ENCODE measurements at regions not wholly inside any gene's neighbourhood (a gene's known extent, or its start where the extent isn't known, plus 50 kb on each side); places are given as distances from the start of the nearest gene placed in this dataset.

DNA sequence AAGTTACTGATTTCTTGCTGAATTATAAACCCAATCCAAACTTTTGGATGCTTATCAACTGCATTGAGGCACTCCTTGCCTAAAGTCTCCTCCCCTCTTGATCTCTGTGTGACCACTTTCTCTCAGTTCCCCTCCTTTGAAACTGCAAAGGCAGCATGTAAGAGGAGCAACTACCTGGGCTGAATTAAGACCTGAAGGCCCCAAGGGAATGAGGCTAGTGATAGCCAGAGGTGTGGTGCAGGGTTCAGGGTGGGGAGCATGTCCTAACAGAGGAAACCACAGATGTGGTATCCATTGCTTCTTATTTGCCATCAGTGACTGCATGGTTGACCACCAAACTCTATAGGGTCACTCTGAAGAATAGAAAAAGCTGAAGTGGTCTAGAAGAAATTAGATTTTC is 557.9 kb downstream of the TNS1 start:
- no peak overlapping the region for H3K4me3 ChIP-seq (ENCODE audit: low read length)
- no peak for DNase-seq (ENCODE audit: low read depth)
- TF ChIP-seq, protein P1, sequence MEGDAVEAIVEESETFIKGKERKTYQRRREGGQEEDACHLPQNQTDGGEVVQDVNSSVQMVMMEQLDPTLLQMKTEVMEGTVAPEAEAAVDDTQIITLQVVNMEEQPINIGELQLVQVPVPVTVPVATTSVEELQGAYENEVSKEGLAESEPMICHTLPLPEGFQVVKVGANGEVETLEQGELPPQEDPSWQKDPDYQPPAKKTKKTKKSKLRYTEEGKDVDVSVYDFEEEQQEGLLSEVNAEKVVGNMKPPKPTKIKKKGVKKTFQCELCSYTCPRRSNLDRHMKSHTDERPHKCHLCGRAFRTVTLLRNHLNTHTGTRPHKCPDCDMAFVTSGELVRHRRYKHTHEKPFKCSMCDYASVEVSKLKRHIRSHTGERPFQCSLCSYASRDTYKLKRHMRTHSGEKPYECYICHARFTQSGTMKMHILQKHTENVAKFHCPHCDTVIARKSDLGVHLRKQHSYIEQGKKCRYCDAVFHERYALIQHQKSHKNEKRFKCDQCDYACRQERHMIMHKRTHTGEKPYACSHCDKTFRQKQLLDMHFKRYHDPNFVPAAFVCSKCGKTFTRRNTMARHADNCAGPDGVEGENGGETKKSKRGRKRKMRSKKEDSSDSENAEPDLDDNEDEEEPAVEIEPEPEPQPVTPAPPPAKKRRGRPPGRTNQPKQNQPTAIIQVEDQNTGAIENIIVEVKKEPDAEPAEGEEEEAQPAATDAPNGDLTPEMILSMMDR (conservative IDR thresholded peaks at IDR 0.05; ENCODE audit: low read depth, low read length): no peak

DNA sequence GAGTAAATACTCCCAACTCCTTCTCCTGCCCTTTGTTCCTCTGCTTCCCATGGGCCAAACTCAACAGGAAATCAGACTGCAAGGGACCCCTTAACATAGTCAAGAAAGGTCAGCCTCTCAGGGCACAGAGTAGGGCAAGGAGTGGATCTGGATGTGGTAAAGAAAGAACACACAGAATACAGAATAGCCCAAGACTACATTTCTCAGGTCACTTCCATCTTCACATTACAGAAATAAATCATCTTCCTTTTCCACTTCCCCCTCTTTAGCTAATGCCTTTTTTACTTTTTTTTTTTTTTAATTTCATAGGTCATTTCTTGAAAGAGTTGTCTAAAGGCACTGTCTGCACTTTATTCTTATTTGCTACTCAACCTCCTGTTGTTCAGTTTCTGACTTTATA is 558.3 kb downstream of the TNS1 start:
- no peak for DNase-seq (ENCODE audit: low read depth)
- H3K4me3 ChIP-seq (ENCODE audit: low read length): no peak overlapping the region
- TF ChIP-seq, protein P1 (conservative IDR thresholded peaks at IDR 0.05; ENCODE audit: low read depth, low read length): no peak

DNA sequence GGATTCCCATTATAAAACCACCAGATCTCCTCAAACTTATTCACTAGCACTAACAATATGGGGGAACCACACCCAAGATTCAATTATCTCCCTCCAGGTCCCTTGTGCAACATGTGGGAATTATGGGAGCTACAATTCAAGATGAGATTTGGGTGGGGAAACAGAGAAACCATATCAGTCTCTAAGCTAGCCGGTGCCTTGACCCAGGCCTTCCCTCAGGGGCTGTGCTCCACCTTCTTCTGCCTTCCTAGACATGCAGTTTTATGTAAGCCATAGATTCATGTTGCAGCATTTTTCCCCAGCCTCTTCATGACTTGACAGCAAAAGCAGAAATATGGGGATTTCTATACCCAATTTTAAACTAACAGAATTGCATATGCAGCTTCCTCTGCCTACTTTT is 559.2 kb downstream of the TNS1 start:
- H3K4me3 ChIP-seq (ENCODE audit: low read length): no peak overlapping the region
- no peak for DNase-seq (ENCODE audit: low read depth)
- TF ChIP-seq, protein P1 (conservative IDR thresholded peaks at IDR 0.05; ENCODE audit: low read depth, low read length): no peak

DNA sequence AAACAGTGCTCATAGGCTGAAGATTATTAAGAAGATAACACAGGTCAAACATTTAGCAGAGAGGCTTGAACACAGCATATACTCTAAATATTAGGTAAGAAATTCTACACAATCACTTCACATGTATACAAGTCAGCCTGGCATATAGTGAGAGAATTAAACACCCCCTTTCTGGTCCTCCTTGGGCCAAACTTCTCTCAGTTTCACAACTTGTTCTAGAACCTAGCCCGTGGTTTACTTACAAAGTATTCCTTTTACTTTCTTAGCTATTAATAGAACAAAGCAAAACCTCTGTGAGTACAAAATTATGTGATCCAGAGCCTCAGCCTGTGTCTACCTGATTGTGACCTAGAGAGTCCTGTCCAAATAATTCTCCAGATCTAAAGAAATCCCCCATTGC is 562.8 kb downstream of the TNS1 start:
- no peak for DNase-seq (ENCODE audit: low read depth)
- no peak overlapping the region for H3K4me3 ChIP-seq (ENCODE audit: low read length)
- TF ChIP-seq, protein P1 (conservative IDR thresholded peaks at IDR 0.05; ENCODE audit: low read depth, low read length): no peak

DNA sequence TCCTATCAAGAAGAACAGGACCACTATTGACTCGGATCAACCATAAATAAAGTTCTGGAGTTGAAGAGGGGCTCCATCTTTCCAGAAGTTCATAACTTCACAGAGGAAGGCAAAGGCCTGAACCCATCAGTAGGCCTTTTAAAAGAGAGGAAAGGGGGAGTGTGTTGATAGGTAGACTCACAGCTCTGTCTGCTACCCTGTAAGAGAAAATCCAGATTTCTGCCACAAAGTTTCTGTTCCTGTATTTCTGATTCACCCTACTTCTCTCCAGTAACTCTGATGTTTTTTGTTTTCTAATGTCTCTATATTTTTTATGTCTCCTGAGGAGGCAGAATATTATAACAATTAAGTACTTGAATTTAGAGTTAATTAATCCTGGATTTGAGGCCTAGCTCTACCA is 564.0 kb downstream of the TNS1 start:
- TF ChIP-seq, protein P1 (conservative IDR thresholded peaks at IDR 0.05; ENCODE audit: low read depth, low read length): no peak
- H3K4me3 ChIP-seq (ENCODE audit: low read length): no peak overlapping the region
- no peak for DNase-seq (ENCODE audit: low read depth)

DNA sequence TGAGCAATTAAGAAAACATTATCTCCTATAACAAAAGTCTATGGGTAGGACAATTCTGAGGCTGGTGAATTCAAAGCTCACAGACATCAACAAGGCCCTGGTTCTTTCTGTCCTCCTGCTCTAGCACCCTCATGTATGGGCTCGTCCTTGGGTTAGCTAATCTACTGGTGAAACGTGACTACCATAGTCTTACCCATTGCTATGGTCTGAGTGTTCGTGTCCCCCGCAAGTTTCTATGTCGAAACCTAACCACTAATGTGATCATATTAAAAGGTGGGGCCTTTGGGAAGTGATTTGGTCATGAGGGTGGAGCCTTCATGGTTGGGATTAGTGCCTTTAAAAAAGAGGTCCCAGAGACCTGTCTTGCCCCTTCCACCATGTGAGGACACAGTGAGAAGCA is 564.7 kb downstream of the TNS1 start:
- no peak for DNase-seq (ENCODE audit: low read depth)

DNA sequence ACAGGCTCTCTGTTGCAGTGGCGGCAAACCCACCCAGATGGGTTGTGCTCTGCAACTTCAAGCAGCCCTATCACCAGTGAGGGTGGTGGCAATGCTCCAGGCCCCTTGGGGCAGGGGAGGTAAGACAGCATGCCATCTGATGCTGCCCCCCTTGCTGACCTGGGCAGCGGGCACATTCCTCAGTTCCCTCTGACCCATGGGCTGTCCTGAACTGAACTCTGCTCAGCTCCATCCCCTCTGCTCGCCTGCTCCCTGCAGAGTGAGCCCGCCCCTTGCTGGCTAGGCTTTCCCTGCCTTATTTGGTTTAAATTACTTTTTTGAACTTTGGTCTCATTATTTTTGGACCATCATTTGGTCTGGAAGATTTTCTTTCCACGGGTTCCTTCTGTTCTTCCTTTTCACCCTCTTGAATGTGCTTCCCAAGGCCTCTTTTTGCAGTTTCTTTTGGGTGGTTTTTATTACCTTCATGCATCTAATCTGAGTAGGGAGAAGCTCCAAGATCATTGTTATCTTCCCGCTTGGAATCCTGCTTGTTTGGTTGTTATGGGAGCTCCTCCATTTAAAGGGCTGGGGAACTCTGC is 565.4 kb downstream of the TNS1 start:
- no peak for DNase-seq (ENCODE audit: low read depth)
- TF ChIP-seq, protein P1 (conservative IDR thresholded peaks at IDR 0.05; ENCODE audit: low read depth, low read length): no peak

More for the DNA sequence above, 564.7 kb downstream of the TNS1 start:
- H3K4me3 ChIP-seq (ENCODE audit: low read length): no peak overlapping the region
- TF ChIP-seq, protein P1 (conservative IDR thresholded peaks at IDR 0.05; ENCODE audit: low read depth, low read length): no peak

More for the DNA sequence above, 565.4 kb downstream of the TNS1 start:
- no peak overlapping the region for H3K4me3 ChIP-seq (ENCODE audit: low read length)

Measured in retinal pigment epithelial cell (primary cell).